Breast epithelium (tissue), 3 donors: ENCODE measurements at regions not wholly inside any gene's neighbourhood (a gene's known extent, or its start where the extent isn't known, plus 50 kb on each side); places are given as distances from the start of the nearest gene placed in this dataset.

Source experiments
- POLR2A ChIP-seq: fragments of 450-650 bp; IDR thresholded peaks from one replicate; pipeline ENCODE4 v1.6.1; 2016; ENCODE audit warnings: antibody characterized with exemption, mild to moderate bottlenecking, moderate library complexity
- POLR2AphosphoS5 ChIP-seq, 3 donors: sonication (generic); formaldehyde crosslinking; IDR thresholded peaks; one replicate each; pipeline ENCODE4 v1.6.1; 2017; ENCODE audit warnings: antibody characterized with exemption in 3 of 3
- TF ChIP-seq, protein P1 (sequence below), 3 donors: fragments of 450-650 bp; IDR thresholded peaks; one replicate each; pipeline ENCODE4 v1.5.1; 2016 to 2017; ENCODE audit warnings: antibody characterized with exemption in 3 of 3, mild to moderate bottlenecking in 3 of 3, moderate library complexity in 3 of 3

- TF ChIP-seq POLR2A: no peak
- TF ChIP-seq, protein P1, sequence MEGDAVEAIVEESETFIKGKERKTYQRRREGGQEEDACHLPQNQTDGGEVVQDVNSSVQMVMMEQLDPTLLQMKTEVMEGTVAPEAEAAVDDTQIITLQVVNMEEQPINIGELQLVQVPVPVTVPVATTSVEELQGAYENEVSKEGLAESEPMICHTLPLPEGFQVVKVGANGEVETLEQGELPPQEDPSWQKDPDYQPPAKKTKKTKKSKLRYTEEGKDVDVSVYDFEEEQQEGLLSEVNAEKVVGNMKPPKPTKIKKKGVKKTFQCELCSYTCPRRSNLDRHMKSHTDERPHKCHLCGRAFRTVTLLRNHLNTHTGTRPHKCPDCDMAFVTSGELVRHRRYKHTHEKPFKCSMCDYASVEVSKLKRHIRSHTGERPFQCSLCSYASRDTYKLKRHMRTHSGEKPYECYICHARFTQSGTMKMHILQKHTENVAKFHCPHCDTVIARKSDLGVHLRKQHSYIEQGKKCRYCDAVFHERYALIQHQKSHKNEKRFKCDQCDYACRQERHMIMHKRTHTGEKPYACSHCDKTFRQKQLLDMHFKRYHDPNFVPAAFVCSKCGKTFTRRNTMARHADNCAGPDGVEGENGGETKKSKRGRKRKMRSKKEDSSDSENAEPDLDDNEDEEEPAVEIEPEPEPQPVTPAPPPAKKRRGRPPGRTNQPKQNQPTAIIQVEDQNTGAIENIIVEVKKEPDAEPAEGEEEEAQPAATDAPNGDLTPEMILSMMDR (IDR thresholded peaks at IDR 0.05): no peak
- TF ChIP-seq POLR2AphosphoS5 (IDR thresholded peaks at IDR 0.05): no peak
Measured at GRCh38 chr11:17150521-17150920, 57.3 kb downstream of the PIK3C2A start.
